Right lung (tissue), 2 donors: ENCODE measurements at regions not wholly inside any gene's neighbourhood (a gene's known extent, or its start where the extent isn't known, plus 50 kb on each side); places are given as distances from the start of the nearest gene placed in this dataset.

ENCODE experiments used
- DNase-seq, 2 donors: peaks; one replicate each; pipeline ENCODE4 v3.0.0-alpha.2; 2013

- DNase-seq = no peak
These were observed 430.5 kb downstream of the DAD1 start for GRCh38 chr14:22158560-22158959.

GRCh38 chr14:22155571-22155970 is 433.5 kb downstream of the DAD1 start:
- DNase-seq = no peak

GRCh38 chr14:22152903-22153302 is 436.1 kb downstream of the DAD1 start:
- no peak for DNase-seq

GRCh38 chr14:22152161-22152870 is 436.7 kb downstream of the DAD1 start:
- no peak for DNase-seq

- DNase-seq = no peak
These were observed 437.9 kb downstream of the DAD1 start for GRCh38 chr14:22151121-22151520.

GRCh38 chr14:22149058-22149457 is 440.0 kb downstream of the DAD1 start:
- no peak for DNase-seq

GRCh38 chr14:22147716-22148115 is 441.3 kb downstream of the DAD1 start:
- DNase-seq = no peak

- no peak for DNase-seq
These were observed 445.7 kb downstream of the DAD1 start for GRCh38 chr14:22143363-22143762.

- DNase-seq = no peak
These were observed 448.4 kb downstream of the DAD1 start for GRCh38 chr14:22140633-22141032.

GRCh38 chr14:22131749-22132476 is 457.1 kb downstream of the DAD1 start:
- DNase-seq = no peak

- DNase-seq = no peak
These were observed 450.5 kb upstream of the OR4E1 start for GRCh38 chr14:22124073-22124613.

- no peak for DNase-seq
These were observed 449.4 kb upstream of the OR4E1 start for GRCh38 chr14:22122829-22123560.

- DNase-seq = no peak
These were observed 448.7 kb upstream of the OR4E1 start for GRCh38 chr14:22122227-22122818.

- peak; percentile 41 to 47 for DNase-seq
These were observed 445.4 kb upstream of the OR4E1 start for GRCh38 chr14:22118899-22119477.

- no peak for DNase-seq
These were observed 439.8 kb upstream of the OR4E1 start for GRCh38 chr14:22113401-22113800.

- no peak for DNase-seq
These were observed 438.4 kb upstream of the OR4E1 start for GRCh38 chr14:22112004-22112403.

- DNase-seq = no peak
These were observed 434.1 kb upstream of the OR4E1 start for GRCh38 chr14:22107753-22108152.

- no peak for DNase-seq
These were observed 433.4 kb upstream of the OR4E1 start for GRCh38 chr14:22106700-22107697.

- no peak for DNase-seq
These were observed 432.0 kb upstream of the OR4E1 start for GRCh38 chr14:22105624-22106006.

- no peak for DNase-seq
These were observed 431.5 kb upstream of the OR4E1 start for GRCh38 chr14:22105006-22105623.
